CD1c-positive myeloid dendritic cell (primary cell): ENCODE measurements at regions not wholly inside any gene's neighbourhood (a gene's known extent, or its start where the extent isn't known, plus 50 kb on each side); places are given as distances from the start of the nearest gene placed in this dataset.

Source experiments
- DNase-seq: peaks from one replicate; pipeline ENCODE4 v3.0.0-alpha.2; 2016; ENCODE audit errors: extremely low spot score

- no peak for DNase-seq
These were observed 490.5 kb upstream of the ANKRD30A start for GRCh38 chr10:36634916-36635315.

GRCh38 chr10:36630267-36630666, 495.1 kb upstream of the ANKRD30A start:
- DNase-seq = no peak

- DNase-seq = no peak
These were observed 495.9 kb upstream of the ANKRD30A start for GRCh38 chr10:36629476-36629875.

DNA sequence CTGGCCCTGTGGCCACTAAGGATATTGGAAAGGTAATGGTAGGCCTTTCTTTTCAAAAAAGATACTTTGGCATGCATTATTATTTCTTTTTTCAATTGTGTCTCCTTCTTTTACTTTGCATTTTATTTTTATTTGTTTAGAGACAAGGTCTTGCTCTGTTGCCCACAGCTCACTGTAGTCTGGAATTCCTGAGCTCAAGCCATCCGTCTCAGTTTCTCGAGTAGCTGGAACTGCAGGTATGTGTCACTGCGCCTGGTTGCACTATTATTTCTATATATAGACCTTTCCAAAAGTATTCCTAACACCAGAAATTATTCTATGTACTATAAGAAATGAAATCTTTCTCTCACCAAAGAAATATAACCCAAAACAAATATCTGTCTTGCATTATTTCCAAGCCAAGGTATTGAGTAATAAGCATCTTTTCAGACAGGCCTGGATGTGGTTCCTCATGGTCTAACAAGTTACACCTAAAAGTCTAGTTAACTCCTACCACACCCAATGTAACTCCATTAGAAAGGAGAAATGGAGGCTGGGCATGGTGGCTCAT, 500.8 kb upstream of the ANKRD30A start:
- no peak for DNase-seq

- no peak for DNase-seq
These were observed 504.1 kb upstream of the ANKRD30A start for GRCh38 chr10:36621346-36621745.

- no peak for DNase-seq
These were observed 513.0 kb upstream of the ANKRD30A start for GRCh38 chr10:36612436-36612835.

GRCh38 chr10:36608866-36609265, 516.5 kb upstream of the ANKRD30A start:
- no peak for DNase-seq

GRCh38 chr10:36608251-36608650, 517.1 kb upstream of the ANKRD30A start:
- DNase-seq = no peak

- DNase-seq = no peak
These were observed 519.1 kb upstream of the ANKRD30A start for GRCh38 chr10:36606234-36606839.

GRCh38 chr10:36604316-36604715, 521.1 kb upstream of the ANKRD30A start:
- DNase-seq = no peak

- DNase-seq = no peak
These were observed 521.7 kb upstream of the ANKRD30A start for GRCh38 chr10:36603688-36604087.

- no peak for DNase-seq
These were observed 523.0 kb upstream of the ANKRD30A start for GRCh38 chr10:36602374-36602773.

DNA sequence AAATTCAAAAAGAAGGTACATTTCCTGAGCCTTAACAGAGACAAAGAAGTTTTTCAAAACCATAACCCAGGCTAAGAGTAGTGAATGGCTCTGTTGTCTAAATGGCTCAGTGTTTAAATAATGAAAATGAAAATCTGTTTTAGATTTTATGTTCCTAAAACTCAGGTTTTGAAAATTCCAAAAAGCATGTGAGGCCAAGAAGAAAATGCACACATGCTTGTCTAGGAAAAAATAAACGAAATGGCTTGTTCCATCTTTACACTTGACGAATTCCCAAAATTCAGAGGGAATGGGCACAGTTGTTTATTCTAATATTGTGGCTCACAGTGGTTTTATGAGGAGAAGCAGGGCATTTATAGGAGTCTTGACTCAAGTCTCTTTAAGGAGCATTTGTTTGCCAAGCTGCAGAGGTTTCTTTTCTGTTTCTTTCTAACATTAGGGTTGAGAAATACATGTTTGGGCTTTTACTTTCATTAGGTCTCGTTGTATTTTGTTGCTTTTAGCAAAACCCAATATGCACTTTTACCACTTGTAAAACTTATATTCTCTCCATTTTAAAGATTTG, 527.6 kb upstream of the ANKRD30A start:
- no peak for DNase-seq

GRCh38 chr10:36592964-36593363, 532.4 kb upstream of the ANKRD30A start:
- no peak for DNase-seq

DNA sequence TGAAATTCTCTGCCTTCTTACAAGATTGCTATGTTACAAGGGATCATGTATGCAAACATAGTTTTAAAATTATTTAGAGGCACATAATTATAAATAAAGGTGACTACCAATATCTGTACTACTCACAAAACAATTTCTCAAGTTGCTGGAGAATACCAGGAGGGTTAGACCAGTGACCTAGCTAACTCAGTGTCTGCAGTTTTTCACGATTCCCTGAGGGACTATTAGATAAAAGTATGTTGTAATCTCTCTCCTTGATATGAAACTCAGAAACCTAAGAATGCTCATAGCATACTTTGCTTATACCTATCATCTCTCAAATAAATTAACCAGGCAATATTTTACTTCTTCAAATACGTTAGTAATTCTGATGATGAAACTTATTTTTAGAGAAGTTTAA, 534.0 kb upstream of the ANKRD30A start:
- DNase-seq = no peak

- DNase-seq = no peak
These were observed 541.7 kb upstream of the ANKRD30A start for GRCh38 chr10:36583690-36584089.

DNA sequence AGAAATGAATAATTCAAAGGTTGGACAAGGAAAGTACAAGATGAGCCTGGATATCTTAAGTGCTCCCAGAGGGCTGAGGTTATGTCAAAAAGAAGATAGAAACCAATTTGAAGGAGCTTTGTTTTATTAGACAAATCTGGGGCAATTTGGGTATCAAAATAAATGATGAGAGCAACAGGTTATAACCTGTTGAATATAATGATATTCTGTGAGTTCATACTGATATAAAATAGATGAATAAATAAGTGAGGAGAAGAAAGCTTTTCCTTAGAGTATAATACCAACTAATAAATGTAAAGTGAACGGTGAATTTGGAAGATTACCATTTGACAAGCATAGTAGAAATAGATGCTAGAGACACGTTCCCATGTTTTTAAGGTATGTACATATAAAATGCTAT, 544.2 kb upstream of the ANKRD30A start:
- no peak for DNase-seq

- no peak for DNase-seq
These were observed 547.1 kb upstream of the ANKRD30A start for GRCh38 chr10:36578306-36578705.

GRCh38 chr10:36577126-36577525, 548.3 kb upstream of the ANKRD30A start:
- no peak for DNase-seq

DNA sequence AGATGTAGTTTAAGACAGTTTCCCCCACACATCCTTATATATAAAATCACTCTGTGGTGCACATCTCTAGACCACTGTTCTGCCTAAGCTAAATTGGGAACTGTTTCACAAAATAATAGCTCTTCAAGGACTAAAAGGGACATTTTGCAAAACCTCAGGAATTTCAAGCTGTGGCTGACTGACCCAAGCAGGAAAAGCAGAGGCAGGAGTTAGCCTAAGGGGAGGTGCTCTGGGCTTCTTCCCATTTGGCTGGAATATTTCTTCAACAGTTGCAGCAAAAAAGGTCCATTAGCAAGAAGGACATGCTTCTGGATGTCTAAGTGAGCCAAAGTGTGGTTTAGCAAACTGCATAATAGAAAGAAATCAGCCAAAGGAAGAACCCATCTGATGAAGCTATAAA, 551.2 kb upstream of the ANKRD30A start:
- DNase-seq = no peak

DNA sequence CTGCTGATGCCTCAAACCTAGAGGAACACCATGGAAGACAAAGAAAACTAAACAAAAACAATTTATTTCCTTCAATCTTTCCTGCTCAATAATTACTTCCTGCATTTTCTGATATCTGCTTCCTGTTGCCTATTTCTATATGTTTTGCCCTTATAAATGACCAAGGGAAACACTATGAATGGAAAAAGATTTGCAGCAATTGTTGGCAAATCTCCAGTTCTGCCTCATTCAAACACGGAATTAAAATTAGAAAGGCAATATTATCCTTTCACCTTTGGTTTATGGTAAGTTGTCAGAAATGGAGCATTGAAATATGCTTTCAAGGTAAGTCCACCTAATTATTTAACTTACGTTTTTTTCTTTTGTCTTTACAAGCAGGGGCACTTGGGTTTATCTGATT, 552.2 kb upstream of the ANKRD30A start:
- DNase-seq = no peak

DNA sequence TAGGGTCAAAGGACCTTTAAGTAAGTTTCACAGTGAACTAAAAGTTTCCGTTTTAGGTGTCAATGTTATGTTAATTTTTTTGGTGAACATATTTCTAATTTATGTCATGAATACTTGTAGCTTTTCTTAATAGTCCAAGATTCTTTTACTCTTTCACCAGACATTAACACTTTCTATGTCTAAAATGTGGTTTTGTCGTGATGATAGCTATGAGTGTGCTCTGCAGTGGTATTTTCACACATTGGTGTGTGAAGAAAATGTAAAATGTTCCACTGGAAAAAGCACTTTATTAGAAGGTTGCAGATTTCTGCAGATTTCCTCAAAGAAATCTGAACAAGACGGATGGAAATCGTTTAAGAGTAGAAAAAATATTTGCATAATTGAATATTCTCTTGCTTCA, 561.0 kb upstream of the ANKRD30A start:
- no peak for DNase-seq
